Fibroblast of skin of left quadriceps (primary cell): ENCODE measurements at regions not wholly inside any gene's neighbourhood (a gene's known extent, or its start where the extent isn't known, plus 50 kb on each side); places are given as distances from the start of the nearest gene placed in this dataset.
"Not testable (repeated sequence)": the region's sequence is repeated elsewhere in the genome, so short reads cannot be mapped to it uniquely, and the experiment has no call there.

ENCODE experiments used
- DNase-seq, 2 experiments: peaks; one replicate each; pipeline ENCODE4 v3.0.0-alpha.2; 2013; ENCODE audit warnings: low read depth in 2 of 2

- no peak for DNase-seq
Measured at GRCh38 chr5:143908959-143909358, 97.0 kb downstream of the HMHB1 start.

GRCh38 chr5:143913008-143913752 is 101.2 kb downstream of the HMHB1 start:
- peak in 1 of 2 experiments; percentile 49 for DNase-seq

DNA sequence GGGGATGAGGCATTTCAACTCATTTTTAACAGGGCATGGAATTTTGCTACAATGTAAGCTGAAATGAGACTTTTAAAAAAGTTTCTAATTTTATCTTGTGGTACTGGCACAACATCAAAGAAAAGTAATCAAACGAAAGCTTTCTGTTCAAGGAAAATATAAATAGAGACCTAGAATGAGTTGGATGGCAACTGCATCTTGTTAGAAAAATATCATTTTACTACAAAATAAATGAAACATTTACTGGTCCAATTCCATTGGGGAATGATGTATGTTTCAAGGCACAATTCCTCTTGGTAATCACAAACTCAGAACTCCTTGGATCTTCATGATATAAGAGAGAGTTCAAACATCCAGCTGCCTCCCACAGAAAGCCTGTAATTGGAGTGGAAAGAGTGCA is 102.8 kb downstream of the HMHB1 start:
- DNase-seq, result no peak

DNA sequence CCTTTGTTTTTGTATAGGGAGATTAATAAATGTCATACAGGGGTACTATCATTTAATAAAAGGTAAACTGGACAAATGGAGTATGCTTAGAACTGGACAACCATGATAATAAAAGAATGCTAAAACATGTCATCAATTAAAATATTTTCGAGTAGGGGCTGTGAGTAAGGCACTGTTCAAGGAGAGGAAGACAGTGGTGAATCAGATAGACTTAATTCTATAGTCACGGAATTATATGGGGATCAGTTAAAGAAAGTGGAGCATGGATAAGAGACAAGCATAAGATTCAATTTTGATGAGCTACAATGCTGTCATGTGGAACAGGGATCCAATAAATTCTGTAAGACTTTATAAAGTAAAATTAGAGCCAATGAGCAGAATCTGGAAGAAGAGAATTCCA is 104.5 kb downstream of the HMHB1 start:
- DNase-seq, result peak in 1 of 2 experiments; percentile 17

GRCh38 chr5:143918961-143919360 is 107.0 kb downstream of the HMHB1 start:
- no peak for DNase-seq

DNA sequence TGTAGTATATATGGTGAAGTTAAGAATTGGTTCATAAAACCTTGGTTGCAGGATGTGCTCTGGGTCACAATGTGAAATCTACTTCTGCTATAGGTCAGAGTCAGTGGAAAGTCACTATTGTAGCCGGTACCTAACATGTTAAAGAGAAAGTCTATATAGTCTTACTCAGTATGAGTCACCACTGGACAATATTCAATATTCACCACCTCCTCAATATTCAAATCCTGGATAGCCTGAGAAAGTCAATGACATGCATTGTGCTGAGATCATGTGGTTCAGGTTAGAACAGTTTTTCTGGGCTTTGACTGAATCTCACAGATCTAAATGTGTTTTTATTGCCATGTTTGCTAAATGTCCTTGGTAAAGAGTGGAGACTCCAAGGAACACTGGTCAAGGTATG is 108.8 kb downstream of the HMHB1 start:
- DNase-seq, result peak in 1 of 2 experiments; percentile 18

- peak; percentile 94 to 96 for DNase-seq
Measured at GRCh38 chr5:143921525-143922311, 109.8 kb downstream of the HMHB1 start.

DNA sequence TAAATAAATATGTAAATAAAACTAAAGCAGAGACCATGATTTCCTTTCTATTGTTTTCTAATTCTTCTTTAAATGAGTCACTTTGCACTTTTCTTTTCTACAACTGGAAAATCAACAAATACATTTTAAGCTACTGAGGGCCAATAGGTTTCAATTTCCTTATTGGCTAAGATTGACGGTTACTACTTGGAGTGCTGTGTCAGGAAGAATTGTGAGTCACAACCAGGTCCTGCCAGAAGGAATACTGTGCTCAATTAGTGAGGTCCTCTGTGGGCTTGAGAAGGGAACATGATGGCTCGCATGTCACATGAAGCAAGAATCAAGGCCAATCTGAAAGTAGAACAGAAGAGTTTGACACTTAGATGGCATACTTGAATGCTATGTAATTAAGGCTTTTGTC is 110.8 kb downstream of the HMHB1 start:
- DNase-seq, result no peak

DNA sequence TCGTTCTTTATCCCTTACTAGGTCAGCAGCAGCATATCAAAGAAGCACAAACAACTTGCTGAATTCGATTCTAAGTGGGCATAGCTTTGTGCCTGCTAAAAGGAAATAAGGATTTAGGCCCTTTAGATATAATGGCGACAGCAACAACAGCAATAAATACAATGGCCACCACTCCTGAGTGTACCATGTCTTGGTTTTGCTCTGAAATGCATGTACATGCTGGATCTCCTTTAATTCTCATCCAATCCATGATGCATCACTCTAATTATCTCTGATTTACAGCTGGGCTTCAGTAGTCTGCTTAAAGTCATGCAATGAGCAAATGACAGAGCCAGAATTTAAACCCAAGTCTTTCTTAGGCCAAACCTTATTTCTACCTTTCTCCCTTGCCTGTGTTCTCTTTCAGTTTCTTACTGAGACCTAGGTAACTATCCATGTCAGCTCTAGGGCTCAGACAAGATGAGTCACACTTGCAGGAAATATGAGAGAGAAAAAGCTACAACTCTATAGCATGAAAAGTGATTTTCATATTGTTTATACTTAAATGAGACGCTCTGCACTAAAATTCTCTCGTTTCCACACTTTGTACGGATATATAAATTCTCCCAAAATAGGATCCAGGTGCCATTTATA is 111.8 kb downstream of the HMHB1 start:
- no peak for DNase-seq

DNA sequence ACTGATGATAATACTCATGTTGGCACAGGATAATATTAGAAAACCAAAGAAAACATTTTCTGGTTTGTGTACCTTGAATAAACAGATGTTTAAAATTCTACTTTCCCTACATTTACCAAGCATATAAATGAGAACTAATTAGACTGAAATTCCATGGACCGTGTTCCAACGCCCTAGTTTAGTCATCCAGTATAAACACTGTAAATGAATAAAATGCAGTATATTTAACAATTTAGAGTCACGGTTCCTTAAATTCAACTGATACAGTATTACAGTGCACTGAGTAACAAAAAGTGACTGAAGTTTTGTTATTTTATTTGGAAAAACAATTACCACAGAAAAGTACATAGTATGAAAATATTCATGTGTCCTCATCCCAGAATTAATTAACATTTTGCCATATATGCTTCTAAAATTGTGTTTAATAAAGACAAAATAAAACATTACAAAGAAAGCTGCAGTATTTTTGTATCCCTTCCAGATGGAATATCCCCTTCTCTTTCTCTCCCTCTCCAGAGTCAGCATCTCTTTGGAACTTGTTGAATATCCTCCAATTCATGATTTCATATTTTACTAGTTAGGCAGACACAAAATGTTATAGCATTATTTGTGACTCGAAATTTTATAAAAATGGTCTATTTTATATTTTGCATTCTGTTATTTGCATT is 112.5 kb downstream of the HMHB1 start:
- no peak for DNase-seq

- not testable (repeated sequence) for DNase-seq
Measured at GRCh38 chr5:143924979-143925325, 113.0 kb downstream of the HMHB1 start.

GRCh38 chr5:143929486-143929885 is 117.5 kb downstream of the HMHB1 start:
- no peak for DNase-seq

GRCh38 chr5:143930561-143930960 is 118.6 kb downstream of the HMHB1 start:
- no peak for DNase-seq

GRCh38 chr5:143931476-143931875 is 119.5 kb downstream of the HMHB1 start:
- no peak for DNase-seq

- DNase-seq, result no peak
Measured at GRCh38 chr5:143931986-143932385, 120.0 kb downstream of the HMHB1 start.

DNA sequence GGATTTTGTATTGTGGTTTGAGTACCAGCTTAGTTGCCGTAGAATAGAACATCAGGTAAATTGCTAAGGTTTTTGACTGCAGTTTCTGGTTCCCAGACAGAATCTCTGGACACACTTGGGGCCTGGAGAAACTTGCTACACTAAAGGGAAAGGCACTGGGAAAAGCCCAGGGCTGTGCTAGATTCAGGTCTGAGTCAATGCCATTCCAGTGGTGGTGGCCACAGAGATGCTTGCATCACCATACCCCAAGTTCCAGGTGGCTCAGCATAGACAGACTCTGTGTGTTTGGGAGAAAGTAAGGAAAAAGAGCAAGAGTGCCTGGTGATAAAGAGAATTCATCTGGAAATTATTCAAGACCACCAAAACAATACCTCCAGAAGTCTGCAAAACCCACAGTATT is 120.6 kb downstream of the HMHB1 start:
- no peak for DNase-seq

DNA sequence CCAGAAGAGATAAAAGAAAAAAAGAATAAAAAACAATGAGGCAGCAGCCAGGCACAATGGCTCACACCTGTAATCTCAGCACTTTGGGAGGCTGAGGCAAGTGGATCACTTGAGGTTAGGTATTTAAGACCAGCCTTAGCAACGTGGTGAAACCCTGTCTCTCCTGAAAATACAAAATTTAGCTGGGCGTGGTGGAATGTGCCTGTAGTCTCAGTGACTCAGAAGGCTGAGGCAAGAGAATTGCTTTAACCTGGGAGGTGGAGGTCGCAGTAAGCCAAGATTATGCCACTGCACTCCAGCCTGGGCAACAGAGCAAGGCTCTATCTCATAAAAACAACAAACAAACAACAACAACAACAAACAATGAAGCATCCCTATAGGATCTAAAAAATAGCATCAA is 121.5 kb downstream of the HMHB1 start:
- DNase-seq, result no peak

DNA sequence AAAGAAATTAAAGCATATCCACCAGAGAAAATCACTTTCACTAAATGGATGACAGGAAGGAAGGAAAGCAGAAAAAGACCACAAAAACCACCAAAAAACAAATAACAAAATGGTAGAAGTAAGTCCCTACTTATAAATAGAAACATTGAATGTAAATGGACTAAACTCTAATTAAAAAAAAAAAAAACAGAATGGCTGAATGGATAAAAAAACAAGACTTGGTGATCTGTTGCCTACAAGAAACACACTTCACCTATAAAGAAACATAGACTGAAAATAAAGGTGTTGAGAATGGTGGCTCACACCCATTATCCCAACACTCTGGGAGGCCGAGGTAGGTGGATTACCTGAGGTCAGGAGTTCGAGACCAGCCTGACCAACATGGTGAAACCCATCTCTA is 122.9 kb downstream of the HMHB1 start:
- no peak for DNase-seq

- DNase-seq, result no peak
Measured at GRCh38 chr5:143938230-143938629, 126.3 kb downstream of the HMHB1 start.

- DNase-seq, result no peak
Measured at GRCh38 chr5:143946837-143947236, 134.9 kb downstream of the HMHB1 start.

DNA sequence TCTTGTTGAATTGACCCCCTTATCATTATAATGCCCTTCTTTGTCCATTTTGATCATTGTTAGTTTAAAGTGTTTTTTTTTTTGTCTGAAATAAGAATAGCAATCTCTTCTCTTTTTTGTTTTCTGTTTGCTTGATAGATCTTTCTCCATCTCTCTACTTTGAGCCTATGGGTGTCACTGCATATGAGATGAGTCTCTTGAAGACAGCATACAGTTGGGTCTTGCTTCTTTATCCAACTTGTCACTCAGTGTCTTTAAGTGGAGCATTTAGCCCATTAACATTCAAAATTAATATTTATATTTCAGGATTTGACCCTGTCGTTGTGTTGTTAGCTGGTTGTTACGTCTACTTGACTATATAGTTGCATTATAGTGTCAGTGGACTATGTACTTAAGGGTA is 135.4 kb downstream of the HMHB1 start:
- DNase-seq, result no peak

GRCh38 chr5:143952809-143953208 is 140.8 kb downstream of the HMHB1 start:
- DNase-seq, result no peak
